H9 (cell line): ENCODE measurements at regions not wholly inside any gene's neighbourhood (a gene's known extent, or its start where the extent isn't known, plus 50 kb on each side); places are given as distances from the start of the nearest gene placed in this dataset.

Experiments
- DNase-seq: peaks from one replicate; pipeline ENCODE4 v3.0.0-alpha.2; 2017
- H2AFZ ChIP-seq: one replicate; pipeline ENCODE4 v1.6.1; 2013; ENCODE audit warnings: mild to moderate bottlenecking, low read length, control low read depth, moderate library complexity
- H2AK5ac ChIP-seq: 2 replicates; pipeline ENCODE4 v1.6.1; 2013; ENCODE audit warnings: low read length, control low read depth, mixed read lengths; ENCODE audit not compliant: insufficient read length
- H2BK120ac ChIP-seq: one replicate; pipeline ENCODE4 v1.6.1; 2013; ENCODE audit warnings: low read depth, mild to moderate bottlenecking, low read length, control low read depth, inconsistent platforms; ENCODE audit not compliant: poor library complexity, severe bottlenecking
- H2BK12ac ChIP-seq: 2 replicates; pipeline ENCODE4 v1.6.1; 2013; ENCODE audit warnings: low read length, control low read depth, mixed read lengths, low read depth; ENCODE audit not compliant: insufficient read length
- H2BK15ac ChIP-seq: 2 replicates; pipeline ENCODE4 v1.6.1; 2013; ENCODE audit warnings: low read depth, low read length, control low read depth
- H2BK20ac ChIP-seq: one replicate; pipeline ENCODE4 v1.6.1; 2013; ENCODE audit warnings: low read depth, mild to moderate bottlenecking, low read length, control low read depth, inconsistent platforms; ENCODE audit not compliant: poor library complexity, severe bottlenecking
- H2BK5ac ChIP-seq: 2 replicates; pipeline ENCODE4 v1.6.1; 2013; ENCODE audit warnings: low read length, control low read depth, mixed read lengths; ENCODE audit not compliant: insufficient read length
- H3K14ac ChIP-seq: 2 replicates; pipeline ENCODE4 v1.6.1; 2013; ENCODE audit warnings: low read length, control low read depth; ENCODE audit not compliant: insufficient read depth
- H3K18ac ChIP-seq: 2 replicates; pipeline ENCODE4 v1.6.1; 2013; ENCODE audit warnings: low read depth, mild to moderate bottlenecking, mixed read lengths, low read length, control low read depth; ENCODE audit not compliant: insufficient read length
- H3K23ac ChIP-seq: 2 replicates; pipeline ENCODE4 v1.6.1; 2013; ENCODE audit warnings: low read length, control low read depth, mixed read lengths, low read depth; ENCODE audit not compliant: insufficient read length
- H3K23me2 ChIP-seq: 2 replicates; pipeline ENCODE4 v1.6.1; 2013; ENCODE audit warnings: low read depth, mild to moderate bottlenecking, mixed read lengths, low read length, control low read depth; ENCODE audit not compliant: insufficient read length, poor library complexity, severe bottlenecking
- H3K27ac ChIP-seq: 2 replicates; pipeline ENCODE4 v1.5.1; 2013; ENCODE audit warnings: low read length, control low read depth, mixed read lengths, low read depth; ENCODE audit not compliant: insufficient read length
- H3K27me3 ChIP-seq: 2 replicates; pipeline ENCODE4 v1.6.1; 2013; ENCODE audit warnings: low read length, control low read depth, inconsistent platforms; ENCODE audit not compliant: insufficient read depth
- H3K4ac ChIP-seq: 2 replicates; pipeline ENCODE4 v1.6.1; 2013; ENCODE audit warnings: low read depth, mild to moderate bottlenecking, control low read depth, inconsistent platforms, low read length, moderate library complexity
- H3K4me1 ChIP-seq: 2 replicates; pipeline ENCODE4 v1.6.1; 2013; ENCODE audit warnings: low read length, control low read depth, inconsistent platforms; ENCODE audit not compliant: insufficient read depth
- H3K4me2 ChIP-seq: 2 replicates; pipeline ENCODE4 v1.6.1; 2013; ENCODE audit warnings: low read length, control low read depth, mixed read lengths; ENCODE audit not compliant: insufficient read length, insufficient read depth
- H3K56ac ChIP-seq: 2 replicates; pipeline ENCODE4 v1.6.1; 2013; ENCODE audit warnings: low read depth, mild to moderate bottlenecking, mixed read lengths, low read length, control low read depth; ENCODE audit not compliant: insufficient read length
- H3K79me1 ChIP-seq: 2 replicates; pipeline ENCODE4 v1.6.1; 2013; ENCODE audit warnings: low read depth, mild to moderate bottlenecking, moderate library complexity, low read length, control low read depth, inconsistent platforms; ENCODE audit not compliant: insufficient read depth, poor library complexity, severe bottlenecking
- H3K79me2 ChIP-seq: 2 replicates; pipeline ENCODE4 v1.6.1; 2013; ENCODE audit warnings: low read length, control low read depth, inconsistent platforms; ENCODE audit not compliant: insufficient read depth
- H3K9ac ChIP-seq: 2 replicates; pipeline ENCODE4 v1.6.1; 2013; ENCODE audit warnings: low read length, control low read depth, mixed read lengths; ENCODE audit not compliant: insufficient read length; ENCODE audit errors: extremely low read depth
- H3K9me3 ChIP-seq: one replicate; pipeline ENCODE4 v1.6.1; 2013; ENCODE audit warnings: low read depth, low read length, inconsistent platforms; ENCODE audit not compliant: control insufficient read depth
- H3T11ph ChIP-seq: one replicate; pipeline ENCODE4 v1.6.1; 2013; ENCODE audit warnings: mild to moderate bottlenecking, low read length, control low read depth, inconsistent platforms
- H4K20me1 ChIP-seq: one replicate; pipeline ENCODE4 v1.6.1; 2013; ENCODE audit not compliant: control insufficient read depth, insufficient read length, insufficient read depth
- H4K5ac ChIP-seq: 2 replicates; pipeline ENCODE4 v1.6.1; 2013; ENCODE audit warnings: low read depth, mild to moderate bottlenecking, mixed read lengths, low read length, control low read depth; ENCODE audit not compliant: insufficient read length
- H4K8ac ChIP-seq: replicated peaks from 2 replicates; pipeline ENCODE4 v1.6.1; 2013; ENCODE audit warnings: low read length, control low read depth, mixed read lengths, low read depth; ENCODE audit not compliant: insufficient read length
- H4K91ac ChIP-seq: 2 replicates; pipeline ENCODE4 v1.6.1; 2013; ENCODE audit warnings: low read depth, mild to moderate bottlenecking, moderate library complexity, mixed read lengths, low read length, control low read depth; ENCODE audit not compliant: insufficient read length
- H3K27ac Mint-ChIP-seq, 3 experiments: 2 replicates in 2 of 3; 3 replicates in 1 of 3; pipeline ENCODE4 v1.8.0; 2020 to 2021; ENCODE audit warnings: mixed read lengths in 3 of 3, mild to moderate bottlenecking in 1 of 3, moderate library complexity in 1 of 3
- H3K27me3 Mint-ChIP-seq: 2 replicates; pipeline ENCODE4 v1.8.0; 2021; ENCODE audit warnings: low read depth, mild to moderate bottlenecking, moderate library complexity, mixed read lengths
- H3K36me3 Mint-ChIP-seq, 3 experiments: 2 replicates in 2 of 3; 3 replicates in 1 of 3; pipeline ENCODE4 v1.8.0; 2020 to 2021; ENCODE audit warnings: low read depth in 3 of 3, mixed read lengths in 3 of 3; ENCODE audit not compliant: insufficient read depth in 1 of 3
- H3K4me1 Mint-ChIP-seq, 2 experiments: 2 replicates each; pipeline ENCODE4 v1.8.0; 2020; ENCODE audit warnings: mixed read lengths in 2 of 2
- H3K4me3 Mint-ChIP-seq, 2 experiments: 2 replicates in 1 of 2; 3 replicates in 1 of 2; pipeline ENCODE4 v1.8.0; 2020 to 2021; ENCODE audit warnings: mild to moderate bottlenecking in 2 of 2, mixed read lengths in 2 of 2, moderate library complexity in 1 of 2
- H3K9me3 Mint-ChIP-seq, 2 experiments: 2 replicates in 1 of 2; 3 replicates in 1 of 2; pipeline ENCODE4 v1.8.0; 2020; ENCODE audit warnings: mild to moderate bottlenecking in 2 of 2, mixed read lengths in 2 of 2, moderate library complexity in 1 of 2
- CTCF ChIP-seq: fragments of 200-600 bp; sonication (generic); conservative IDR thresholded peaks from 3 replicates; pipeline ENCODE4 v1.8.0; 2021; ENCODE audit warnings: antibody characterized with exemption, mild to moderate bottlenecking
- WGBS: extraction: QIAGEN DNeasy Blood & Tissue Kit; methylation state at CpG from one replicate; pipeline ENCODE4 v1.1.7; 2013; ENCODE audit warnings: missing lambda C conversion rate, low lambda C conversion rate, mixed read lengths; ENCODE audit not compliant: insufficient read length; ENCODE audit errors: extremely low coverage; 5-methylcytosine and 5-hydroxymethylcytosine counted together

GRCh38 chr7:152495867-152496266, 60.1 kb upstream of the KMT2C start:
- no peak for DNase-seq

More at GRCh38 chr7:152495867-152496266, 60.1 kb upstream of the KMT2C start:
- Histone ChIP-seq H2AK5ac (no peak overlapping the region), H2BK15ac (no peak overlapping the region), H3K27me3 (no peaks in the 10 kb centered on the region), H2AFZ (no peak overlapping the region), H3K27ac (no peak overlapping the region), H3K4me1 (no peaks in the 10 kb centered on the region), H2BK120ac (no peak overlapping the region), H3K56ac (no peak overlapping the region), H2BK20ac (no peak overlapping the region), H4K20me1 (no peaks in the 10 kb centered on the region), H4K8ac (no peak overlapping the region), H3K79me2 (no peaks in the 10 kb centered on the region), H4K91ac (no peak overlapping the region), H2BK5ac (no peak overlapping the region), H3K23me2 (no peaks in the 10 kb centered on the region), H3K9me3 (no peaks in the 10 kb centered on the region), H3K79me1 (no peaks in the 10 kb centered on the region), H4K5ac (no peak overlapping the region), H2BK12ac (no peak overlapping the region), H3K4ac (no peak overlapping the region), H3K4me2 (no peak overlapping the region), H3K23ac (no peak overlapping the region), H3K9ac (no peak overlapping the region), H3T11ph (no peak overlapping the region), H3K18ac (no peak overlapping the region), H3K14ac (no peak overlapping the region)
- H3K9me3 Mint-ChIP-seq, result peaks cover 10 to 15% of the 10 kb centered on the region in 2 experiments; a peak in 3 of 5 replicates
- no peaks in the 10 kb centered on the region for H3K4me1 Mint-ChIP-seq
- no peak overlapping the region for H3K27ac Mint-ChIP-seq
- H3K4me3 Mint-ChIP-seq, result no peak overlapping the region
- peaks cover 0 to 9% (median 0%) of the 10 kb centered on the region in 3 experiments; a peak in 3 of 7 replicates for H3K36me3 Mint-ChIP-seq
- no peaks in the 10 kb centered on the region for H3K27me3 Mint-ChIP-seq
- no peak for TF ChIP-seq CTCF
- no CpG with 5 or more reads among the region's 2 CpGs for WGBS
